Ovary (tissue), 3 donors: ENCODE measurements at regions not wholly inside any gene's neighbourhood (a gene's known extent, or its start where the extent isn't known, plus 50 kb on each side); places are given as distances from the start of the nearest gene placed in this dataset.

ENCODE experiments used
- POLR2A ChIP-seq: fragments of 450-650 bp; IDR thresholded peaks from one replicate; pipeline ENCODE4 v1.6.1; 2017; ENCODE audit warnings: antibody characterized with exemption, mild to moderate bottlenecking, moderate library complexity
- TF ChIP-seq, protein P1 (sequence below), 3 donors: fragments of 450-650 bp in 2 of 3; fragments of 200-600 bp in 1 of 3; IDR thresholded peaks; one replicate each; pipeline versions ENCODE4 v1.5.1 to v1.8.0; 2016 to 2022; ENCODE audit warnings: antibody characterized with exemption in 3 of 3, mild to moderate bottlenecking in 1 of 3
- donor health status: DM: no; HTN: no; CAD: no.

DNA sequence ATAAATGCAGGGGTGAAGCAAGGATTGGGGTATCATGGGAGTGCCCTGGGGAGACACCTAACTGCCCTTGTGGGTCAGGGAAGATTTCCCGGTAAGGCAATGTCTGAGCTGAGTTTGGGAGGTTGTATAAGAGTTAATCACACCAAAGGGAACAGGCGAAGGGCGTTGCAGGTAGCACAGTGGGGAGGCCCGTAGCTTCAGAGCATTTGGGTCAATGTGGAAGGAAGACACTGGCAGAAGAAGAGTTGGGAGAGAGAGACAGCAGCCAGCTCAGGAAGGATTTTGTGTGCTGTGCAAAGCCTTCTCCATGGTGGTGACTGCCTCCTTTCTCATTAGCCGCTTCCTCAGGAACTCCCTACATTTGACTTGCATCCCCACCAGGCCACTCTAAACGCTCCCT lies 80.8 kb upstream of the LEP start:
- TF ChIP-seq, protein P1, sequence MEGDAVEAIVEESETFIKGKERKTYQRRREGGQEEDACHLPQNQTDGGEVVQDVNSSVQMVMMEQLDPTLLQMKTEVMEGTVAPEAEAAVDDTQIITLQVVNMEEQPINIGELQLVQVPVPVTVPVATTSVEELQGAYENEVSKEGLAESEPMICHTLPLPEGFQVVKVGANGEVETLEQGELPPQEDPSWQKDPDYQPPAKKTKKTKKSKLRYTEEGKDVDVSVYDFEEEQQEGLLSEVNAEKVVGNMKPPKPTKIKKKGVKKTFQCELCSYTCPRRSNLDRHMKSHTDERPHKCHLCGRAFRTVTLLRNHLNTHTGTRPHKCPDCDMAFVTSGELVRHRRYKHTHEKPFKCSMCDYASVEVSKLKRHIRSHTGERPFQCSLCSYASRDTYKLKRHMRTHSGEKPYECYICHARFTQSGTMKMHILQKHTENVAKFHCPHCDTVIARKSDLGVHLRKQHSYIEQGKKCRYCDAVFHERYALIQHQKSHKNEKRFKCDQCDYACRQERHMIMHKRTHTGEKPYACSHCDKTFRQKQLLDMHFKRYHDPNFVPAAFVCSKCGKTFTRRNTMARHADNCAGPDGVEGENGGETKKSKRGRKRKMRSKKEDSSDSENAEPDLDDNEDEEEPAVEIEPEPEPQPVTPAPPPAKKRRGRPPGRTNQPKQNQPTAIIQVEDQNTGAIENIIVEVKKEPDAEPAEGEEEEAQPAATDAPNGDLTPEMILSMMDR (IDR thresholded peaks at IDR 0.05), result no peak
- no peak for TF ChIP-seq POLR2A
